ENCODE measurements at regions not wholly inside any gene's neighbourhood (a gene's known extent, or its start where the extent isn't known, plus 50 kb on each side); places are given as distances from the start of the nearest gene placed in this dataset.

- TF ChIP-seq CREB1 (IDR thresholded peaks at IDR 0.05; ENCODE audit: low read depth): no peak
- TF ChIP-seq MAX (IDR thresholded peaks at IDR 0.05): no peak
- no peak for TF ChIP-seq YY1 (IDR thresholded peaks at IDR 0.05; ENCODE audit: low read depth)
- TF ChIP-seq TAF1 (IDR thresholded peaks at IDR 0.05; ENCODE audit: low read depth): no peak
- TF ChIP-seq TCF12 (IDR thresholded peaks at IDR 0.05; ENCODE audit: low read depth): no peak
- no peak for TF ChIP-seq FOXM1 (IDR thresholded peaks at IDR 0.05; ENCODE audit: borderline replicate concordance, low read depth)
- no peak for TF ChIP-seq REST (IDR thresholded peaks at IDR 0.05; ENCODE audit: low read depth)
- no peak for TF ChIP-seq EGR1 (IDR thresholded peaks at IDR 0.05)
Observed at GRCh38 chr18:75654386-75654785, 226.9 kb upstream of the SMIM21 start.

GRCh38 chr18:75652528-75652927, 225.0 kb upstream of the SMIM21 start:
- TF ChIP-seq FOXM1 (IDR thresholded peaks at IDR 0.05; ENCODE audit: borderline replicate concordance, low read depth) (no peak), EP300 (IDR thresholded peaks at IDR 0.05; ENCODE audit: borderline replicate concordance) (no peak), TAF1 (IDR thresholded peaks at IDR 0.05; ENCODE audit: low read depth) (no peak), EGR1 (IDR thresholded peaks at IDR 0.05) (no peak), ZBTB7A (IDR thresholded peaks at IDR 0.05; ENCODE audit: low read depth) (no peak), USF1 (IDR thresholded peaks at IDR 0.05) (no peak), CEBPB (IDR thresholded peaks at IDR 0.05) (no peak), TEAD4 (IDR thresholded peaks at IDR 0.05) (no peak), TCF12 (IDR thresholded peaks at IDR 0.05; ENCODE audit: low read depth) (no peak), MAX (IDR thresholded peaks at IDR 0.05) (no peak), REST (IDR thresholded peaks at IDR 0.05; ENCODE audit: low read depth) (no peak), RAD21 (IDR thresholded peaks at IDR 0.05; ENCODE audit: low read depth) (no peak), NFIC (IDR thresholded peaks at IDR 0.05) (no peak), YY1 (IDR thresholded peaks at IDR 0.05; ENCODE audit: low read depth) (no peak), CREB1 (IDR thresholded peaks at IDR 0.05; ENCODE audit: low read depth) (no peak)

- TF ChIP-seq CREB1 (IDR thresholded peaks at IDR 0.05; ENCODE audit: low read depth) (no peak), RAD21 (IDR thresholded peaks at IDR 0.05; ENCODE audit: low read depth) (no peak), MAX (IDR thresholded peaks at IDR 0.05) (no peak), CEBPB (IDR thresholded peaks at IDR 0.05) (no peak), USF1 (IDR thresholded peaks at IDR 0.05) (no peak), EP300 (IDR thresholded peaks at IDR 0.05; ENCODE audit: borderline replicate concordance) (no peak), YY1 (IDR thresholded peaks at IDR 0.05; ENCODE audit: low read depth) (no peak), TEAD4 (IDR thresholded peaks at IDR 0.05) (no peak), NFIC (IDR thresholded peaks at IDR 0.05) (no peak), TAF1 (IDR thresholded peaks at IDR 0.05; ENCODE audit: low read depth) (no peak), REST (IDR thresholded peaks at IDR 0.05; ENCODE audit: low read depth) (no peak), ZBTB7A (IDR thresholded peaks at IDR 0.05; ENCODE audit: low read depth) (no peak), EGR1 (IDR thresholded peaks at IDR 0.05) (no peak), TCF12 (IDR thresholded peaks at IDR 0.05; ENCODE audit: low read depth) (no peak), FOXM1 (IDR thresholded peaks at IDR 0.05; ENCODE audit: borderline replicate concordance, low read depth) (no peak)
Observed at GRCh38 chr18:75644871-75645270, 217.4 kb upstream of the SMIM21 start.

- TF ChIP-seq YY1 (IDR thresholded peaks at IDR 0.05; ENCODE audit: low read depth): no peak
- no peak for TF ChIP-seq CREB1 (IDR thresholded peaks at IDR 0.05; ENCODE audit: low read depth)
- no peak for TF ChIP-seq TAF1 (IDR thresholded peaks at IDR 0.05; ENCODE audit: low read depth)
- TF ChIP-seq TEAD4 (IDR thresholded peaks at IDR 0.05): no peak
- no peak for TF ChIP-seq RAD21 (IDR thresholded peaks at IDR 0.05; ENCODE audit: low read depth)
- TF ChIP-seq EP300 (IDR thresholded peaks at IDR 0.05; ENCODE audit: borderline replicate concordance): no peak
- TF ChIP-seq ZBTB7A (IDR thresholded peaks at IDR 0.05; ENCODE audit: low read depth): no peak
- no peak for TF ChIP-seq NFIC (IDR thresholded peaks at IDR 0.05)
- no peak for TF ChIP-seq USF1 (IDR thresholded peaks at IDR 0.05)
- TF ChIP-seq EGR1 (IDR thresholded peaks at IDR 0.05): no peak
Observed at GRCh38 chr18:75643083-75643482, 215.6 kb upstream of the SMIM21 start.

All from Ishikawa (cell line).